ENCODE measurements at regions not wholly inside any gene's neighbourhood (a gene's known extent, or its start where the extent isn't known, plus 50 kb on each side); places are given as distances from the start of the nearest gene placed in this dataset.

- H3K4me3 ChIP-seq, result no peak overlapping the region
- 84% methylated on average over 4 of the region's 4 CpGs for WGBS
These were observed 110.5 kb upstream of the COX10 start for GRCh38 chr17:13958773-13959172.

GRCh38 chr17:13961265-13961664 is 108.0 kb upstream of the COX10 start:
- H3K36me3 ChIP-seq, result no peaks in the 10 kb centered on the region
- H3K4me3 ChIP-seq, result no peak overlapping the region
- intact Hi-C loops (cut with DNase I), result no loop called here
- DNase-seq (ENCODE audit: extremely low spot score), result no peak
- WGBS, result 92% methylated on average over 4 of the region's 4 CpGs
- no peak for TF ChIP-seq POLR2AphosphoS5 (IDR thresholded peaks at IDR 0.05)
- no peak for TF ChIP-seq EP300 (IDR thresholded peaks at IDR 0.05)
- no peak for TF ChIP-seq CTCF (IDR thresholded peaks at IDR 0.05)
- TF ChIP-seq POLR2A (IDR thresholded peaks at IDR 0.05; ENCODE audit: low read depth), result no peak
- no peak overlapping the region for H3K27ac ChIP-seq (replicated peaks in 1 of 4)
- peaks cover 0 to 6% (median 2%) of the 10 kb centered on the region in 4 donors for H3K4me1 ChIP-seq
- no peaks in the 10 kb centered on the region for H3K9me3 ChIP-seq
- H3K27me3 ChIP-seq, result no peaks in the 10 kb centered on the region

More at GRCh38 chr17:13958773-13959172, 110.5 kb upstream of the COX10 start:
- no peaks in the 10 kb centered on the region for H3K9me3 ChIP-seq
- peaks cover 0 to 6% (median 2%) of the 10 kb centered on the region in 4 donors for H3K4me1 ChIP-seq
- TF ChIP-seq EP300 (IDR thresholded peaks at IDR 0.05), result no peak
- TF ChIP-seq CTCF (IDR thresholded peaks at IDR 0.05), result no peak
- TF ChIP-seq POLR2AphosphoS5 (IDR thresholded peaks at IDR 0.05), result no peak
- no peak for TF ChIP-seq POLR2A (IDR thresholded peaks at IDR 0.05; ENCODE audit: low read depth)
- intact Hi-C loops (cut with DNase I), result no loop called here
- H3K27me3 ChIP-seq, result no peaks in the 10 kb centered on the region
- no peak for DNase-seq (ENCODE audit: extremely low spot score)
- no peak overlapping the region for H3K27ac ChIP-seq (replicated peaks in 1 of 4)
- no peaks in the 10 kb centered on the region for H3K36me3 ChIP-seq

GRCh38 chr17:13962716-13963240 is 106.5 kb upstream of the COX10 start:
- WGBS, result 83% methylated on average over 2 of the region's 2 CpGs

GRCh38 chr17:13967416-13967815 is 101.9 kb upstream of the COX10 start:
- intact Hi-C loops (cut with DNase I), result no loop called here
- 96% methylated on average over 7 of the region's 7 CpGs for WGBS
- no peaks in the 10 kb centered on the region for H3K9me3 ChIP-seq
- no peaks in the 10 kb centered on the region for H3K27me3 ChIP-seq
- DNase-seq (ENCODE audit: extremely low spot score), result no peak
- H3K4me1 ChIP-seq, result no peaks in the 10 kb centered on the region
- H3K4me3 ChIP-seq, result no peak overlapping the region
- H3K27ac ChIP-seq (replicated peaks in 1 of 4), result no peak overlapping the region
- no peaks in the 10 kb centered on the region for H3K36me3 ChIP-seq
- TF ChIP-seq POLR2AphosphoS5 (IDR thresholded peaks at IDR 0.05) (no peak), EP300 (IDR thresholded peaks at IDR 0.05) (no peak), CTCF (IDR thresholded peaks at IDR 0.05) (no peak), POLR2A (IDR thresholded peaks at IDR 0.05; ENCODE audit: low read depth) (no peak)

More at GRCh38 chr17:13962716-13963240, 106.5 kb upstream of the COX10 start:
- Histone ChIP-seq H3K36me3 (no peaks in the 10 kb centered on the region), H3K27ac (replicated peaks in 1 of 4) (no peak overlapping the region), H3K27me3 (no peaks in the 10 kb centered on the region), H3K9me3 (no peaks in the 10 kb centered on the region), H3K4me1 (peaks cover 0 to 4% (median 1%) of the 10 kb centered on the region in 4 donors), H3K4me3 (no peak overlapping the region)
- no peak for DNase-seq (ENCODE audit: extremely low spot score)
- no peak for TF ChIP-seq POLR2AphosphoS5 (IDR thresholded peaks at IDR 0.05)
- TF ChIP-seq EP300 (IDR thresholded peaks at IDR 0.05), result no peak
- intact Hi-C loops (cut with DNase I), result no loop called here

- no peak for DNase-seq (ENCODE audit: extremely low spot score)
- Histone ChIP-seq H3K4me1 (no peaks in the 10 kb centered on the region), H3K9me3 (no peaks in the 10 kb centered on the region), H3K27ac (replicated peaks in 1 of 4) (no peak overlapping the region), H3K36me3 (no peaks in the 10 kb centered on the region), H3K4me3 (no peak overlapping the region), H3K27me3 (no peaks in the 10 kb centered on the region)
- 90% methylated on average over 5 of the region's 5 CpGs for WGBS
- intact Hi-C loops (cut with DNase I), result no loop called here
- TF ChIP-seq EP300 (IDR thresholded peaks at IDR 0.05), result no peak
- TF ChIP-seq POLR2AphosphoS5 (IDR thresholded peaks at IDR 0.05), result no peak
- no peak for TF ChIP-seq POLR2A (IDR thresholded peaks at IDR 0.05; ENCODE audit: low read depth)
- no peak for TF ChIP-seq CTCF (IDR thresholded peaks at IDR 0.05)
These were observed 98.8 kb upstream of the COX10 start for GRCh38 chr17:13970531-13970930.

All from esophagus muscularis mucosa (tissue), 4 donors.